Activated naive CD4-positive, alpha-beta T cell treated with anti-CD3 and anti-CD28 coated beads, Interleukin-2, amount 10 ng/mL, durations not matched to agents 7 days and 5 days (primary cell): ENCODE measurements at regions not wholly inside any gene's neighbourhood (a gene's known extent, or its start where the extent isn't known, plus 50 kb on each side); places are given as distances from the start of the nearest gene placed in this dataset.

Experiments used
- CTCF ChIA-PET: fragments of 350-600 bp; sonication (Branson Sonifier 250); formaldehyde crosslinking; loops from one replicate; lab custom pipeline; 2021; ENCODE audit warnings: antibody characterized with exemption; lab: Charles Lee
- DNase-seq: peaks from one replicate; pipeline ENCODE4 v3.0.0-alpha.2; 2020
- H3K27ac Mint-ChIP-seq: one replicate; pipeline ENCODE4 v1.8.0; 2021; ENCODE audit warnings: mild to moderate bottlenecking, moderate library complexity, mixed read lengths
- H3K27me3 Mint-ChIP-seq: one replicate; pipeline ENCODE4 v1.8.0; 2021; ENCODE audit warnings: mild to moderate bottlenecking, mixed read lengths
- H3K36me3 Mint-ChIP-seq: one replicate; pipeline ENCODE4 v1.8.0; 2021; ENCODE audit warnings: mixed read lengths
- H3K4me1 Mint-ChIP-seq: one replicate; pipeline ENCODE4 v1.8.0; 2021; ENCODE audit warnings: mixed read lengths
- H3K4me3 Mint-ChIP-seq: one replicate; pipeline ENCODE4 v1.8.0; 2021; ENCODE audit warnings: mild to moderate bottlenecking, moderate library complexity, mixed read lengths
- H3K9me3 Mint-ChIP-seq: one replicate; pipeline ENCODE4 v1.8.0; 2021; ENCODE audit warnings: mixed read lengths

- no peak overlapping the region for H3K4me3 Mint-ChIP-seq
- CTCF ChIA-PET = interaction anchor here (1.0 to 1.8 kb wide), 2 partner anchors 11 to 12 kb away, joined by 3 to 4 read pairs; no protein-coding TSS in a partner anchor
- H3K27ac Mint-ChIP-seq = peak overlapping the region; percentile 40
- H3K36me3 Mint-ChIP-seq = peaks cover 46% of the 10 kb centered on the region
- no peaks in the 10 kb centered on the region for H3K27me3 Mint-ChIP-seq
- DNase-seq = no peak
- H3K4me1 Mint-ChIP-seq = peaks cover 69% of the 10 kb centered on the region
- H3K9me3 Mint-ChIP-seq = peaks cover 38% of the 10 kb centered on the region
These were observed 276.5 kb downstream of the ETS1 start for GRCh38 chr11:128310676-128311445.

DNA sequence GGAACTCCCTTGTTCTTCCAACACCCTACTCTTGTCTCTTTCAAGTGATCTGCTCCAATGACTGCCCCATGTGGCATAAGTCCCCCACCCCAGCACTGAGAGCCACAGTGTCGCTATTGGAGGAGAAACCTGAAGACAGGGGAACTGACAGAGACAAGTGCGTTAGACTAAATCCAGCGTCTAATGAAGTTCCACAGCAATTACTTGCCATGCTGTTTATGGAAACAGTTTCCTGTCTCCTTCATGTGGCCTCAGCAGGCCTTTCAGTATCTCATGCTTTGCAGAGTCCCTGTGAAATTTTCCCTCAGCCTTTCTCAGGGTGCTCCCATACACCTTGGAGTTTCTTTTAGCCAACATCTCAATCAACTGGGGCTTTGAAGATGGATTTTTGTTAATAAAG lies 277.4 kb downstream of the ETS1 start:
- no peak for DNase-seq
- Mint-ChIP-seq H3K36me3 (peaks cover 39% of the 10 kb centered on the region), H3K27ac (no peak overlapping the region), H3K4me3 (no peak overlapping the region), H3K4me1 (peaks cover 78% of the 10 kb centered on the region), H3K27me3 (no peaks in the 10 kb centered on the region), H3K9me3 (peaks cover 30% of the 10 kb centered on the region)
- CTCF ChIA-PET = interaction anchor here (1.0 to 1.8 kb wide), 2 partner anchors 12 to 13 kb away, joined by 3 to 4 read pairs; no protein-coding TSS in a partner anchor

GRCh38 chr11:128308794-128309193 lies 278.6 kb downstream of the ETS1 start:
- CTCF ChIA-PET = interaction anchor here (1.5 to 2.2 kb wide), 2 partner anchors 9 to 15 kb away, joined by 5 to 10 read pairs; no protein-coding TSS in a partner anchor
- Mint-ChIP-seq H3K36me3 (peaks cover 29% of the 10 kb centered on the region), H3K4me1 (peaks cover 84% of the 10 kb centered on the region), H3K27ac (no peak overlapping the region), H3K27me3 (no peaks in the 10 kb centered on the region), H3K9me3 (peaks cover 18% of the 10 kb centered on the region), H3K4me3 (no peak overlapping the region)
- no peak for DNase-seq

DNA sequence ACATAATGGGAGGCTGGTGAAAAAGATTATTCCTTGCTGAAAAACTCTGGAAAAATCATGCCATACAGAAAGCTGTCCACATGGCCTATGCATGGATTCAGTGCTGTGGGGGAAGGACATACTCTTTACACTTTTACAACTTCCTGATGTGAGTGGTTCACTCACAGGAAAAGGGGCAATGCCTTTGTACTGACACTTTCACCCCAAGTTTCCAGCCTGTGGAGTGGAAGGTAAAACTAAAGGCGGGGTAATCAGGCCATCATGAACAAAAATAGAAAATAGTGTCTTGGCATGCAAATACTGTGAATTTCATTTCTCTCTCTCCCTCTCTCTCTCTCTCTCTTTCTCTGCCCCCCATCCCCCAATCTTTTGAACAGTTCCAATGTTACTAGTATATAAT lies 281.8 kb downstream of the ETS1 start:
- Mint-ChIP-seq H3K27ac (peak overlapping the region; percentile 99), H3K4me1 (peaks cover 87% of the 10 kb centered on the region), H3K4me3 (peak overlapping the region; percentile 45), H3K36me3 (peaks cover 17% of the 10 kb centered on the region), H3K27me3 (no peaks in the 10 kb centered on the region), H3K9me3 (peaks cover 4% of the 10 kb centered on the region)
- peak; percentile 44 for DNase-seq
- CTCF ChIA-PET = interaction anchor here (1.2 to 2.3 kb wide), 6 partner anchors 12 to 218 kb away, joined by 3 to 13 read pairs (median 4); no protein-coding TSS in a partner anchor

- Mint-ChIP-seq H3K4me1 (peaks cover 87% of the 10 kb centered on the region), H3K36me3 (peaks cover 21% of the 10 kb centered on the region), H3K27ac (peak overlapping the region; percentile 99), H3K27me3 (no peaks in the 10 kb centered on the region), H3K9me3 (peaks cover 4% of the 10 kb centered on the region), H3K4me3 (peak overlapping the region; percentile 45)
- CTCF ChIA-PET = interaction anchor here (0.6 to 2.3 kb wide), 8 partner anchors 10 to 219 kb away, joined by 3 to 13 read pairs (median 4); no protein-coding TSS in a partner anchor
- DNase-seq = peak; percentile 32
These were observed 282.5 kb downstream of the ETS1 start for GRCh38 chr11:128304666-128305485.

- H3K4me3 Mint-ChIP-seq = peak overlapping the region; percentile 45
- H3K27me3 Mint-ChIP-seq = no peaks in the 10 kb centered on the region
- DNase-seq = no peak
- H3K9me3 Mint-ChIP-seq = peaks cover 4% of the 10 kb centered on the region
- peak overlapping the region; percentile 99 for H3K27ac Mint-ChIP-seq
- CTCF ChIA-PET = interaction anchor here (1.0 to 2.3 kb wide), 4 partner anchors 12 to 24 kb away, joined by 3 to 13 read pairs (median 5); no protein-coding TSS in a partner anchor
- peaks cover 24% of the 10 kb centered on the region for H3K36me3 Mint-ChIP-seq
- peaks cover 87% of the 10 kb centered on the region for H3K4me1 Mint-ChIP-seq
These were observed 283.2 kb downstream of the ETS1 start for GRCh38 chr11:128304116-128304515.

GRCh38 chr11:128303383-128303782 lies 284.0 kb downstream of the ETS1 start:
- H3K36me3 Mint-ChIP-seq = peaks cover 23% of the 10 kb centered on the region
- peaks cover 4% of the 10 kb centered on the region for H3K9me3 Mint-ChIP-seq
- peak overlapping the region; percentile 99 for H3K27ac Mint-ChIP-seq
- CTCF ChIA-PET = interaction anchor here (0.7 to 4.5 kb wide), 8 partner anchors 12 to 329 kb away, joined by 3 to 33 read pairs (median 6); no protein-coding TSS in a partner anchor
- H3K27me3 Mint-ChIP-seq = no peaks in the 10 kb centered on the region
- H3K4me3 Mint-ChIP-seq = peak overlapping the region; percentile 48
- DNase-seq = no peak
- H3K4me1 Mint-ChIP-seq = peaks cover 89% of the 10 kb centered on the region

DNA sequence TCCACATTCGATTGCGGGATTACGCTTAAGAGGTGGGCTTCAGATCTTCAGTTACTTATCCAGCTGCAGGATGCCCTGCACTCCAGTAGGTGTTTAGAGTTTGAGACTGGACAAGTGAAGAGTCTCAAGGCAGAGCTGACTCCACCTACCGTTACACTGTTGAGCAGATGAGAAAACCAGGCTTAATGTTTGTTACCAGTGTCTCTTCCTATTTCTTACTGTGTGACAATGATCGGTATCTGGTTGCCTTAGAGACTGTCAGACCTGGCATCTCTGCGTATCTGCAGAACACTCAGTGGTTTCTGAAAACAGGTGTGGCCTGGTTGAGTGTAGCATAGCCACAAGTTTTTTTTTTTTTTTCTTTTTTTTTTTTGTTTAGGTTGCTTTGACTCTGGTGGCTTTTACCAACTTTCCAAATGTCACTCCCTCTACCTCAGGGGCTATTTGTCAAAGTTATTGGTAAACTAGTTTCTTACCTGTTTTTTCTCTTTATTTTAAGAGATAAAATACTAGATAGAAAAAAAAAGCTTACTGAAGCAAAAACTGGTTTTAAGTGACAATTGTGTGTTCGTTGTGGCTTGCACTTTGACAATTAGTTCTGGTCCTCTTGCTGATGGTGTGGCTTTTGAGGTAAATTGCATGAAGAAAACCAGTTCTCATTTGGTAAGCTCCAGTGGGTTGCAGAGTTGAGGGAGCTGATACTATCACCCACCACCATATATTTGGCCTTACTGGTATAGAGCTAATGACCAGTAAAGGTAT lies 284.8 kb downstream of the ETS1 start:
- H3K27ac Mint-ChIP-seq = peak overlapping the region; percentile 99
- CTCF ChIA-PET = interaction anchor here (0.6 to 4.5 kb wide), 15 partner anchors 12 to 329 kb away, joined by 3 to 33 read pairs (median 5); no protein-coding TSS in a partner anchor
- H3K4me1 Mint-ChIP-seq = peaks cover 89% of the 10 kb centered on the region
- H3K36me3 Mint-ChIP-seq = peaks cover 17% of the 10 kb centered on the region
- peak overlapping the region; percentile 87 for H3K4me3 Mint-ChIP-seq
- DNase-seq = peak; percentile 84
- H3K9me3 Mint-ChIP-seq = peaks cover 4% of the 10 kb centered on the region
- H3K27me3 Mint-ChIP-seq = no peaks in the 10 kb centered on the region

- no peaks in the 10 kb centered on the region for H3K27me3 Mint-ChIP-seq
- peak overlapping the region; percentile 99 for H3K27ac Mint-ChIP-seq
- H3K9me3 Mint-ChIP-seq = peaks cover 6% of the 10 kb centered on the region
- peaks cover 26% of the 10 kb centered on the region for H3K36me3 Mint-ChIP-seq
- peak overlapping the region; percentile 87 for H3K4me3 Mint-ChIP-seq
- CTCF ChIA-PET = interaction anchor here (0.7 to 4.5 kb wide), 11 partner anchors 11 to 328 kb away, joined by 3 to 33 read pairs (median 6); no protein-coding TSS in a partner anchor
- no peak for DNase-seq
- H3K4me1 Mint-ChIP-seq = peaks cover 93% of the 10 kb centered on the region
These were observed 285.6 kb downstream of the ETS1 start for GRCh38 chr11:128301756-128302155.

DNA sequence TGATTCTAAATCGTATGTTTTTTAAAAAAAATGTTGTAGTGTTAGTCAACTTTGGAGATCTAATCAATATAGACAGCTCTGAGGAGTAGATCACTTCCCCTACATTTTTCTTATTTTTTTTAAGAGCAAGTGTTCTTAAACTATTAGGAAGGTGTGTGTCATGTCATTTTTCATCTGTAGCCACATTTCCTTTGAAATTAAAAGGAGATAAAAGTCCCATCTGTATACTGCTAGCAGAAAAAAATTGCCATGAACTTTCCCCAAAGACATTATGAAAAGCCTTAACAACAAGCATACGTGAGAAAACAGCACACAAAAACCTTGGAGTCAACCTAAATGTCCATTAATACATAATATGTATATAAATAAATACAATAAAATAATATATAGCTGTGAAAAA lies 286.6 kb downstream of the ETS1 start:
- no peaks in the 10 kb centered on the region for H3K27me3 Mint-ChIP-seq
- H3K4me3 Mint-ChIP-seq = peak overlapping the region; percentile 69
- H3K27ac Mint-ChIP-seq = peak overlapping the region; percentile 89
- CTCF ChIA-PET = interaction anchor here (0.7 to 4.5 kb wide), 8 partner anchors 10 to 164 kb away, joined by 3 to 33 read pairs (median 4); no protein-coding TSS in a partner anchor
- no peak for DNase-seq
- H3K36me3 Mint-ChIP-seq = peaks cover 32% of the 10 kb centered on the region
- peaks cover 4% of the 10 kb centered on the region for H3K9me3 Mint-ChIP-seq
- H3K4me1 Mint-ChIP-seq = peaks cover 91% of the 10 kb centered on the region

GRCh38 chr11:128299132-128299726 lies 288.1 kb downstream of the ETS1 start:
- H3K27ac Mint-ChIP-seq = peak overlapping the region; percentile 89
- peaks cover 43% of the 10 kb centered on the region for H3K36me3 Mint-ChIP-seq
- peak overlapping the region; percentile 50 for H3K4me3 Mint-ChIP-seq
- no peak for DNase-seq
- peaks cover 15% of the 10 kb centered on the region for H3K9me3 Mint-ChIP-seq
- CTCF ChIA-PET = interaction anchor here (0.6 to 4.5 kb wide), 7 partner anchors 8 to 1023 kb away, joined by 3 to 33 read pairs (median 3); no protein-coding TSS in a partner anchor
- no peaks in the 10 kb centered on the region for H3K27me3 Mint-ChIP-seq
- peaks cover 91% of the 10 kb centered on the region for H3K4me1 Mint-ChIP-seq

DNA sequence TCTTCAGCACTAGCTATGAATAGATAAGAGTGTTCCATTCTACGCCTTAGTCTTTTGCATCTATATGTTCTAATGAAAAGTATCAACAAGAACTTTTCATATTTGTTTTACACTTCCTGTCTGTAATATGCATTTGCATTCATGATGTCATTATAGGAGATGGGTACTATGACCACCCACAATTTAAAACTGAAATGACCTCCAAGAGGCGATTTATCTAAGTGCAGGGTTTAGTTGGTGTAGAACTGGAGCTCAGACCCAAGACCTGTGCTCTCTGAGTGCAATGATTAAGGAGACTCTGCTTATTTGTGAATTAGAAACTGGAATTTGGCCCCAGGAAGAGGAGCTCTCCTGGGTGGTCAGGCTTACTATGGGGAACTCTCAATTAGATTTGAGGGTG lies 289.1 kb downstream of the ETS1 start:
- Mint-ChIP-seq H3K27me3 (no peaks in the 10 kb centered on the region), H3K9me3 (peaks cover 19% of the 10 kb centered on the region), H3K27ac (peak overlapping the region; percentile 89), H3K4me3 (no peak overlapping the region), H3K4me1 (peaks cover 91% of the 10 kb centered on the region), H3K36me3 (peaks cover 49% of the 10 kb centered on the region)
- no peak for DNase-seq
- CTCF ChIA-PET = interaction anchor here (0.8 to 3.0 kb wide), 6 partner anchors 24 to 221 kb away, joined by 3 to 16 read pairs (median 3); no protein-coding TSS in a partner anchor
